ENCODE measurements at regions not wholly inside any gene's neighbourhood (a gene's known extent, or its start where the extent isn't known, plus 50 kb on each side); places are given as distances from the start of the nearest gene placed in this dataset.

- no peaks in the 10 kb centered on the region for H3K4me1 ChIP-seq
- H3K27me3 ChIP-seq (ENCODE audit: control insufficient read depth, insufficient read depth, low read length) = no peaks in the 10 kb centered on the region
- H3K36me3 ChIP-seq (ENCODE audit: control insufficient read depth, insufficient read depth, low read length) = no peaks in the 10 kb centered on the region
- no peak overlapping the region for H3K27ac ChIP-seq
- TF ChIP-seq CTCF (IDR thresholded peaks at IDR 0.05) = no peak
- no peak overlapping the region for H2AFZ ChIP-seq
- no peak overlapping the region for H3K9ac ChIP-seq
- H3K4me3 ChIP-seq (ENCODE audit: low read depth, low read length) = no peak overlapping the region
- no peaks in the 10 kb centered on the region for H3K79me2 ChIP-seq
- H3K4me2 ChIP-seq (ENCODE audit: low read length) = no peak overlapping the region
- no peaks in the 10 kb centered on the region for H3K9me3 ChIP-seq (ENCODE audit: control insufficient read depth, low read length)
These were observed 451.8 kb upstream of the NRXN1 start for GRCh38 chr2:51483720-51484119.

DNA sequence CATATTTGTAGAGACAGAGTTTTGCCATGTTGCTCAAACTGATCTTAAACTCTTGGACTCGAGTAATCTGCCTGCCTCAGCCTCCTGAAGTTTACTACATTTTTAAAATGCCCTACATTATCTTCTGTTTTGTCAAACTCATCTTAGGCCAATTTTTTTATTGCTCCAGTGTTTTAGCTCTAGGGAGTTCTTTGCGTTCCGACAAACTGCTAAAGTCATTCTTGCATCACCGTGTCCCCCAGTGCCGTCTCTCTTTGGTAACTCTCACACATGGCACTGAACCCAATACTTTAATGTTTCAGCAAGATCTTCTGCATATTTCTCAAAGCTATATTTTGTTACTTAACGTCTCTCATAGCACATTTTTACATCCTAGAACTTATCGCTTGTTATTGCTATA, 440.9 kb upstream of the NRXN1 start:
- H3K79me2 ChIP-seq = no peaks in the 10 kb centered on the region
- H2AFZ ChIP-seq = no peak overlapping the region
- H3K4me3 ChIP-seq (ENCODE audit: low read depth, low read length) = no peak overlapping the region
- H3K36me3 ChIP-seq (ENCODE audit: control insufficient read depth, insufficient read depth, low read length) = no peaks in the 10 kb centered on the region
- no peaks in the 10 kb centered on the region for H3K9me3 ChIP-seq (ENCODE audit: control insufficient read depth, low read length)
- no peak for TF ChIP-seq CTCF (IDR thresholded peaks at IDR 0.05)
- no peaks in the 10 kb centered on the region for H3K27me3 ChIP-seq (ENCODE audit: control insufficient read depth, insufficient read depth, low read length)
- no peak overlapping the region for H3K4me2 ChIP-seq (ENCODE audit: low read length)
- no peaks in the 10 kb centered on the region for H3K4me1 ChIP-seq
- H3K9ac ChIP-seq = no peak overlapping the region
- no peak overlapping the region for H3K27ac ChIP-seq

DNA sequence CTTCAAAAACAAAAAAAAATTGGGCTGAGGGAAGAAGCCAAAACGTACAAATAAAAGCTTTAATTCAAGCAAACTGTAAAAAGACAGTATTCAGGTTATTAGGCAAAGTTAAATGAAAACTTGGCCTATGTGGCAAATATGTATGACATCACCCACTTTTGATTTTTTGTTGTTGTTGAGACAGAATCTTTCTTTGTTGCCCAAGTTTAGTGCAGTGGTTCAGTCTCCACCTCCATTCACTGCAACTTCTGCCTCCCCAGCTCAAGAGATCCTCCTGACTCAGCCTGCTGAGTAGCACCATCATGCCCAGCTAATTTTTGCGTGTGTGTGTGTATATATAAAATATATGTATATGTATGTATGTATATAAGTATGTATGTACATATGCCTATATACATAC, 440.4 kb upstream of the NRXN1 start:
- H3K9me3 ChIP-seq (ENCODE audit: control insufficient read depth, low read length) = no peaks in the 10 kb centered on the region
- no peaks in the 10 kb centered on the region for H3K27me3 ChIP-seq (ENCODE audit: control insufficient read depth, insufficient read depth, low read length)
- TF ChIP-seq CTCF (IDR thresholded peaks at IDR 0.05) = no peak
- H3K27ac ChIP-seq = no peak overlapping the region
- H3K36me3 ChIP-seq (ENCODE audit: control insufficient read depth, insufficient read depth, low read length) = no peaks in the 10 kb centered on the region
- H3K9ac ChIP-seq = no peak overlapping the region
- no peak overlapping the region for H3K4me2 ChIP-seq (ENCODE audit: low read length)
- no peak overlapping the region for H3K4me3 ChIP-seq (ENCODE audit: low read depth, low read length)
- no peak overlapping the region for H2AFZ ChIP-seq
- H3K79me2 ChIP-seq = no peaks in the 10 kb centered on the region
- H3K4me1 ChIP-seq = no peaks in the 10 kb centered on the region

- no peaks in the 10 kb centered on the region for H3K4me1 ChIP-seq
- H2AFZ ChIP-seq = no peak overlapping the region
- H3K27me3 ChIP-seq (ENCODE audit: control insufficient read depth, insufficient read depth, low read length) = no peaks in the 10 kb centered on the region
- no peaks in the 10 kb centered on the region for H3K36me3 ChIP-seq (ENCODE audit: control insufficient read depth, insufficient read depth, low read length)
- H3K27ac ChIP-seq = no peak overlapping the region
- H3K9ac ChIP-seq = no peak overlapping the region
- H3K79me2 ChIP-seq = no peaks in the 10 kb centered on the region
- no peak overlapping the region for H3K4me3 ChIP-seq (ENCODE audit: low read depth, low read length)
- TF ChIP-seq CTCF (IDR thresholded peaks at IDR 0.05) = no peak
- H3K9me3 ChIP-seq (ENCODE audit: control insufficient read depth, low read length) = no peaks in the 10 kb centered on the region
- H3K4me2 ChIP-seq (ENCODE audit: low read length) = no peak overlapping the region
These were observed 437.2 kb upstream of the NRXN1 start for GRCh38 chr2:51469102-51469501.

DNA sequence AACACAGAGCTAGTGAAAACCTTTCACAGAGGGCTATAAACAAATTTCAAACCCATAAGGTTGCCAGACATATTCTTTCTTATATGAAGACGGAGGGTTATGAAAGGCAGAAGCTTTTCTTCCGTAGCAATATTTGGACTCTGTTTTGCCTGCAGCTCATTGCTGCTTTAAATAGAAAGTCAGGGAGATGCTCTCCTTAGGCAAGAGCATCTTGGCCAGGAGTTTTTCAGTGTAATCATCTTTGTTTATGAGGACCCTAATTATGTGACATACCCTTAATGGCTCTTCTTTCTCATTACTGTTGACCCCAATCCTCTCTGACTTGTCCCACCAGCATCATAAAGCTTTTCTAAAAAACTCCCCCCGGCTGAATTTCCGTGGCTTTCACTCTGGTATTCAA, 433.4 kb upstream of the NRXN1 start:
- Histone ChIP-seq H3K4me2 (ENCODE audit: low read length) (no peak overlapping the region), H3K9ac (no peak overlapping the region), H3K79me2 (no peaks in the 10 kb centered on the region), H3K36me3 (ENCODE audit: control insufficient read depth, insufficient read depth, low read length) (no peaks in the 10 kb centered on the region), H2AFZ (no peak overlapping the region), H3K4me3 (ENCODE audit: low read depth, low read length) (no peak overlapping the region), H3K4me1 (no peaks in the 10 kb centered on the region), H3K27me3 (ENCODE audit: control insufficient read depth, insufficient read depth, low read length) (no peaks in the 10 kb centered on the region), H3K9me3 (ENCODE audit: control insufficient read depth, low read length) (no peaks in the 10 kb centered on the region), H3K27ac (no peak overlapping the region)
- no peak for TF ChIP-seq CTCF (IDR thresholded peaks at IDR 0.05)

All from parathyroid adenoma (tissue), 2 donors.